ENCODE measurements at regions not wholly inside any gene's neighbourhood (a gene's known extent, or its start where the extent isn't known, plus 50 kb on each side); places are given as distances from the start of the nearest gene placed in this dataset.

GRCh38 chr15:29945943-29946596 is 123.8 kb upstream of the TJP1 start:
- DNase-seq, result peak; percentile 53

DNA sequence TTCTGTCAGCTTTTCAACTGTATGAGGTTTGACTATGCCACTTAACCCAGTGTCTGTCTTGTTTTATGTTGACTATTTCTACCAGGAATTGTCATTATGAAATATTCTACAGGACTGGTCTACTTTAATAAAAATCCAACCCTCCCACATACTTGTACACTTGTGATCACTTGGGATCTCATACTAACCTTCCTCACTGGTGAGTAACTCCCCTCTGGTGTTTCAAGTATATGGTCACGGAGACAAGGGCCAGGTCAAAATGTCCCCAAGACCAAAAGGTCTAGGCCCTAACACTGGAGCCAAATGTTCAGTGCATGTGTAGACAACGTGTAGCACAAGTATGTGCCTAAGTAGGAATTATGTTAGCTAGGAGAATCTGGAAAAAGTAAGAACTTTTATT is 122.7 kb upstream of the TJP1 start:
- no peak for DNase-seq

DNA sequence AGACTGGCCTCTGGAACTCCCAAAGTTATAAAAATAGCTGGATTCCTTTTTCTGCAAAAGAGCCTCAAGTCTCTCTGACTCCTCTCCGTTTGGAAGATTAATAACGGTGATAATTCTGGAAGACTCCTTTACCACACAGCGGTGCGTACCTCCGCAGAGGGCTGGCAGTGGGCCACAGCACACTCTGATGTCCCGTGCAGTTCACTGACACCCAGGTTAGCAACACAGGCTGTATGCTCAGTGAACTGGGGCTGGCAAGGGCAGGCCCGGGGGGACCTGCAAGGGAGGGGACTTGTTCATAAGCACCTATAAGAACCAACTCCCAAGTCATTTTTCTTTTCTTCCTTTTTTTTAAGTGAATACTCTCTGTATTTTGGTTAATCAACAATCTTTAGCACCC is 120.3 kb upstream of the TJP1 start:
- no peak for DNase-seq

GRCh38 chr15:29942143-29942542 is 119.9 kb upstream of the TJP1 start:
- no peak for DNase-seq

- DNase-seq, result peak; percentile 35
These were observed 117.1 kb upstream of the TJP1 start for GRCh38 chr15:29939404-29939803.

- DNase-seq, result no peak
These were observed 116.4 kb upstream of the TJP1 start for GRCh38 chr15:29938361-29939335.

DNA sequence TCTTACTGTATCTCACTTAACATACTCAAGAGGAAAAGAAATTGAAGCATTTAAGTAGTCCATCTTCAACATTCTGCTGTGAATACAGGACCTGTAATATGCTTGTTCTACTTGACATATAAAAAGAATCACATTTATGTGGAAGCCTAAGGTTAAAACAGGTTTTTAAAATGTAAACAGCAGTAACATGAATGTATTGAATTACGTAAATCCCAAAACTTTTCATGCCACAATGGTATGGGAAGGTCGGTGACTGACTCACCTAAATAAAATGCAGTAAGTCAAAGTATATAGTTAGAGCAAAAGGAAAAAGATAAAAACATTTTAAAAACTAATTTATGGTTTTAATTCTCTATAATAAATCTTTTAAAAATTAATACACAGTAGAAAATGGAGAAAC is 115.7 kb upstream of the TJP1 start:
- DNase-seq, result peak; percentile 72

DNA sequence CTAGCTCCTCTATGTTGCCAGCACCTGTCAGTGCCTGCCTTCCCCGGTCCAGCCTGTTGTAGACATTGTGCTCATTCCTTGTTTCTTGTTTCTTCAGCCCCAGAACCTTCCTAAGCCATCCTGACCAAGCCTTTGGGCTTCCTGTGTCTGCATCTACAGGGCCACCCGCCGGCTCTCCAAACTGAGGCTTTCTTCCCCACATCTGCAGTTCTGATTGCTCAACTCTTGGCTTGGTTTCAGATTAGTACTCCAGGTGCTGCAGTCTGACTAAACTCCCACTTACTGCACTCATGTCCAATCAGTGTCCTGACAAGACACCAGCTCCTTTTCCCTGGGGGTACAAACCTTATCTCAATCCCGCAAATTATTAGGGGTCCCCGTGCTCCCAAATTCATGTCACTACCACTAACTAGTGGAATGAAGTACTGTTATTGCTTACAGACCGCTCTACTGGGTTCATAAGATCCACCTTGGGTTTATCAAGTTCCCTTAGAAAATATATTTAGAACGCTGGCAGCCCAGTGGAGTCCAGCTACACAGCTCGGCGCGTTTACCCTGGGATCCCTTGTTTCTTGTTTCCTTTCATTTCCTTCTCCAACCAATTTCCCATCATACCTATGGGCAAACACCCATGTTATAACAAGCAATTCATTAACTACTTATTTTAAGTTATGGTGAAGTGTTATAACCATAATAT is 114.2 kb upstream of the TJP1 start:
- DNase-seq, result no peak

GRCh38 chr15:29935296-29936004 is 113.2 kb upstream of the TJP1 start:
- DNase-seq, result no peak

GRCh38 chr15:29934251-29934650 is 112.0 kb upstream of the TJP1 start:
- DNase-seq, result peak; percentile 53

DNA sequence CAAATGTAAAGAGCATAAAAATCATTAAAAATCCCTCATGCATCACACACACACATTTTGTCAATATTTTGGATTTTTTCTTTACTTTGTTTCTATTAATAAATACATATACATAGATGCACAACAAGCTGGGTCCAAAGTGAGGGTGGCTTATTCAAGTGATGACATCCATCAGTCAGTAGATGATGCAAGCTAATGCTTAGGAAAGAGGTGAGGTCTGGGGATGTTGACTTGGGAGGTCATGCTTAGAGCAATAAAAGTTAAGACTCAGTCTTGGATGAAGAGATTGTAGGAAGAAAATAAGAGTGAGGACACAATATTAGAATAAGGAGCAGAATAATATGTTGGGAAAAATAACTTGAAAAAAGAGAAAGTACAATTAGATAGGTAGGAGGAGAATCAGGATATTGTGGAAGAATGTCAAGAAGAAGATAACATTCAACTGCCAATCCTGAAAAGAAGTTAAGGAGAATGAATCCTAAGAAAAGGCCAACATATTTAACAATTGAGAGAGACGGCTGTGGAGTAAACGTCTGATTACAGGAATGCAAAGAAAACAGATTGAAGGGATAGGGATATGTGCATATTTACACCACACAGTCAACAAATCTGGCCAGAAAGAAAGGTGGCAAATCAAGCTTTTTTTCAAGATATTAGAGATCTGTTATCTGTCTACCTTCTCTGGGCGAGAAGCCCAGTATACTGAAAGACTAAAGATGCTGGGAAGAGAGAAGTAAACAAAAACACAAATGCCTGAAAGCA is 111.0 kb upstream of the TJP1 start:
- DNase-seq, result no peak

GRCh38 chr15:29926083-29926388 is 103.8 kb upstream of the TJP1 start:
- DNase-seq, result no peak

GRCh38 chr15:29925227-29926082 is 103.2 kb upstream of the TJP1 start:
- peak; percentile 67 for DNase-seq

DNA sequence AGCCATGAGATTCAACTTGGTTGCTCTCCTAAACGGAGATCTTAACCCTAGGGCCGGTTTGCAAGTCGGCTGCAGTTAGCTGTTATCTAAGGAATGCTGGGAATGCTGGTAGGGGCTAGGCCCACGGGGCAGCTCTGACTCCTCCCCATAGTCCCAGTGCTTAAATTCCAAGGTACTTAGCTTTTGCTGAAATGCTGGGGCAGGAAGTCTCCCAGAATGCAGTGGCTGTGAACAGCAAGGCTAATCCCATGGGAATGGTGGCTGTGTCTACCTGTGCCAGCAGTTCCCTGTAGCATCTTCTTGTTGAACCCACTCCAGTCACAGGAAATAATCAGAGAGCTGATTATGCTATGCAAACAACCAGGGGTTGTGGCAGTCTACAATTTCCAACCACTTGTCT is 102.5 kb upstream of the TJP1 start:
- DNase-seq, result peak; percentile 87

- DNase-seq, result no peak
These were observed 99.9 kb upstream of the TJP1 start for GRCh38 chr15:29922191-29922590.

DNA sequence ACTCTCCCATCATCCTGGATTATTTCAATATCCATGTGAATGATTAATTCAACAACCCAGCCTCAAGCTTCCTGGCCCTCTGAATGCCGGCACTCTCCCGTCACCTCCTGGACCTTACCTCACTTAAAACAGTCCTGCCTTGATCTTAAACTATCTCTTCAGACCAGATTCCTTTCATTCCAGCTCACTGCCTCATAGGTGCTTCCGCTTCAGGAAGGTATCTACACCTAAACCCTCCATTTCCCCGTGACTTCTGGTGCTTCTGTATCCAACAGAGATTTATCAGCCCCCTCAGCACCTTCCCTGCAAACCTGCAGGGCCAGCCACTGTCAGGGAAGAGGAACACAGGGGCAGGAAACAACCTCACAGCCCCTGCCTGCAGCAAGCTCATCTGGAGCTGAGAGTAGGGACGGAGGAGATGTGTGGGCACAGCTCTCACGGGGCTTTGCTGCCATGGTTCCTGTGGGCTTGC is 98.9 kb upstream of the TJP1 start:
- DNase-seq, result no peak

DNA sequence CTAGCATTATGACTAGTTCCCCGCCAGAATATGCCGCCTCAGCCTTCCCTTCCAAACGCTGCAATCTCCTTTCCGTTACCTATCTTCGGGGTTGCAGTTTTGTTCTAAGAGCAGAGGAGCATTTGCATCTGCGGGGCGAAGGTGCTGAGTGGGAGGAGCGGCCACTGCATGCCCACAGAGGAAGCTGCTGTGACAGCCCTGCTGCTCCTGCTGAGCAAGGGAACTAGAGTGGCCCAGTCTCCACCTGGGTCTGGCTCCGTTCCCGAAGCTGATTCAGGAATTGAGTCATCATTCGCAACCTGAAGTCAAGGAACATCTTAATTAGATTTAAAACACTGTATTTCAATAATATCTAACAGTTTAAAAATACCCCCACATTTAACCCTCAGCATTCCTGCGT is 98.2 kb upstream of the TJP1 start:
- DNase-seq, result no peak

GRCh38 chr15:29919380-29919881 is 97.2 kb upstream of the TJP1 start:
- DNase-seq, result no peak

- peak; percentile 53 for DNase-seq
These were observed 95.6 kb upstream of the TJP1 start for GRCh38 chr15:29917600-29918597.

DNA sequence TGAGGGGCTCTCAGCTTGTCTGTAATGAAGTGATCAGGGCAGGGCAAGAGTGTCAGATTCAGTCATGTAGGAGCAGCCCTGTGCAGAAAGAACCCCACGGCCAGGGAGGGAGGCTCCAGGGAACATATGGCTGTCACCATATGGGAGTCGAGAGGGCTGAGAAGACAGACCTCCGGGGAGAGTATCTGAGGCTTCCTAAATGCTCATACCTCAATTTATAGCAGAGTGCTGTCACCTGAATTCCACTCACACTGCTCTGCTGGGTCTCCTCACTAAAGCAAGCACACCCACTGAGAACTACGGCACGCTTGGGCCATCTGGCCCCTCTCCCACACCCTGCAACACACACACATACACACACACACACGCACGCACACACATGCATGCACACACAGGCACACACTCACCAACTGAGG is 92.3 kb upstream of the TJP1 start:
- no peak for DNase-seq
